ENCODE measurements at regions not wholly inside any gene's neighbourhood (a gene's known extent, or its start where the extent isn't known, plus 50 kb on each side); places are given as distances from the start of the nearest gene placed in this dataset.

GRCh38 chr4:181799561-181800069, 443.6 kb upstream of the TENM3 start:
- TF ChIP-seq ZNF274 (IDR thresholded peaks at IDR 0.05; ENCODE audit: low read depth, low read length) = no peak
- TF ChIP-seq YY1 (IDR thresholded peaks at IDR 0.05; ENCODE audit: insufficient read depth, insufficient read length) = no peak

Measured in NT2/D1 (cell line).